ENCODE measurements at regions not wholly inside any gene's neighbourhood (a gene's known extent, or its start where the extent isn't known, plus 50 kb on each side); places are given as distances from the start of the nearest gene placed in this dataset.

GRCh38 chr11:116605543-116606459, 167.0 kb downstream of the BUD13 start (continued):
- no peak for TF ChIP-seq SOX6 (IDR thresholded peaks at IDR 0.05)
- TF ChIP-seq SOX6 (CRISPR knock-in tag; IDR thresholded peaks at IDR 0.05), result no peak
- TF ChIP-seq NONO (IDR thresholded peaks at IDR 0.05), result no peak
- no peak for TF ChIP-seq NONO (CRISPR knock-in tag; conservative IDR thresholded peaks at IDR 0.05)
- TF ChIP-seq ZNF101 (CRISPR knock-in tag; IDR thresholded peaks at IDR 0.05; ENCODE audit: borderline replicate concordance, low read depth), result no peak
- TF ChIP-seq ATF1 (CRISPR knock-in tag; IDR thresholded peaks at IDR 0.05), result no peak
- TF ChIP-seq MAFF (IDR thresholded peaks at IDR 0.05; ENCODE audit: low read depth, low read length), result no peak
- no peak for TF ChIP-seq ZBTB46 (CRISPR knock-in tag; IDR thresholded peaks at IDR 0.05; ENCODE audit: borderline replicate concordance)
- TF ChIP-seq TAF1 (CRISPR knock-in tag; IDR thresholded peaks at IDR 0.05), result no peak
- no peak; the same call in 1 of the 2 replicates for TF ChIP-seq ZNF652 (CRISPR knock-in tag; IDR thresholded peaks at IDR 0.05; ENCODE audit: borderline replicate concordance, low read depth)
- no peak for TF ChIP-seq GATAD2A (CRISPR knock-in tag; IDR thresholded peaks at IDR 0.05)
- 0 out of 2 replicates have a peak, but pooled peaks have one; percentile 29 for TF ChIP-seq ZNF33B (CRISPR knock-in tag; IDR thresholded peaks at IDR 0.05)
- TF ChIP-seq ATF7 (IDR thresholded peaks at IDR 0.05), result no peak
- TF ChIP-seq ATF7 (CRISPR knock-in tag; IDR thresholded peaks at IDR 0.05), result no peak
- TF ChIP-seq NR1H2 (CRISPR knock-in tag; IDR thresholded peaks at IDR 0.05; ENCODE audit: borderline replicate concordance, low read depth), result no peak
- TF ChIP-seq ZNF543 (CRISPR knock-in tag; IDR thresholded peaks at IDR 0.05), result no peak
- peak; percentile 49; the same call in 1 of the 2 replicates for TF ChIP-seq IRX3 (CRISPR knock-in tag; IDR thresholded peaks at IDR 0.05; ENCODE audit: borderline replicate concordance, low read depth)
- TF ChIP-seq, protein P1, sequence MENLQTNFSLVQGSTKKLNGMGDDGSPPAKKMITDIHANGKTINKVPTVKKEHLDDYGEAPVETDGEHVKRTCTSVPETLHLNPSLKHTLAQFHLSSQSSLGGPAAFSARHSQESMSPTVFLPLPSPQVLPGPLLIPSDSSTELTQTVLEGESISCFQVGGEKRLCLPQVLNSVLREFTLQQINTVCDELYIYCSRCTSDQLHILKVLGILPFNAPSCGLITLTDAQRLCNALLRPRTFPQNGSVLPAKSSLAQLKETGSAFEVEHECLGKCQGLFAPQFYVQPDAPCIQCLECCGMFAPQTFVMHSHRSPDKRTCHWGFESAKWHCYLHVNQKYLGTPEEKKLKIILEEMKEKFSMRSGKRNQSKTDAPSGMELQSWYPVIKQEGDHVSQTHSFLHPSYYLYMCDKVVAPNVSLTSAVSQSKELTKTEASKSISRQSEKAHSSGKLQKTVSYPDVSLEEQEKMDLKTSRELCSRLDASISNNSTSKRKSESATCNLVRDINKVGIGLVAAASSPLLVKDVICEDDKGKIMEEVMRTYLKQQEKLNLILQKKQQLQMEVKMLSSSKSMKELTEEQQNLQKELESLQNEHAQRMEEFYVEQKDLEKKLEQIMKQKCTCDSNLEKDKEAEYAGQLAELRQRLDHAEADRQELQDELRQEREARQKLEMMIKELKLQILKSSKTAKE (CRISPR knock-in tag; IDR thresholded peaks at IDR 0.05; ENCODE audit: borderline replicate concordance), result peak; percentile 39; the same call in 1 of the 2 replicates
- no peak for TF ChIP-seq ZNF784 (CRISPR knock-in tag; IDR thresholded peaks at IDR 0.05; ENCODE audit: borderline replicate concordance)
- TF ChIP-seq HDAC6 (IDR thresholded peaks at IDR 0.05; ENCODE audit: low read depth, low read length), result no peak
- no peak for TF ChIP-seq NFYC (CRISPR knock-in tag; IDR thresholded peaks at IDR 0.05)
- no peak for TF ChIP-seq HIVEP1 (CRISPR knock-in tag; IDR thresholded peaks at IDR 0.05)
- TF ChIP-seq CBX2 (IDR thresholded peaks at IDR 0.05; ENCODE audit: low read depth, low read length), result no peak
- no peak for TF ChIP-seq CBX2 (CRISPR knock-in tag; IDR thresholded peaks at IDR 0.05; ENCODE audit: low read depth)
- 0 out of 2 replicates have a peak, but pooled peaks have one; percentile 22 for TF ChIP-seq SOX5 (CRISPR knock-in tag; IDR thresholded peaks at IDR 0.05; ENCODE audit: borderline replicate concordance)
- TF ChIP-seq ZBTB38 (CRISPR knock-in tag; IDR thresholded peaks at IDR 0.05), result no peak
- no peak for TF ChIP-seq FOXJ3 (CRISPR knock-in tag; IDR thresholded peaks at IDR 0.05; ENCODE audit: borderline replicate concordance)

Data from HepG2 (cell line).